ENCODE measurements at regions not wholly inside any gene's neighbourhood (a gene's known extent, or its start where the extent isn't known, plus 50 kb on each side); places are given as distances from the start of the nearest gene placed in this dataset.

GRCh38 chr2:4077017-4077416 is 373.6 kb downstream of the DCDC2C start:
- no peaks in the 10 kb centered on the region for H3K27me3 ChIP-seq (ENCODE audit: insufficient read depth, low read depth, severe bottlenecking)
- DNase-seq, result no peak
- no peak overlapping the region for H3K4me3 ChIP-seq (ENCODE audit: low read depth, low read length)
- peaks cover 2% of the 10 kb centered on the region for H3K9me3 ChIP-seq (ENCODE audit: severe bottlenecking)
- H3K36me3 ChIP-seq, result no peaks in the 10 kb centered on the region
- no peak for TF ChIP-seq CTCF (IDR thresholded peaks at IDR 0.05; ENCODE audit: low read depth, low read length)
- H3K27ac ChIP-seq, result no peak overlapping the region

- Histone ChIP-seq H3K27ac (no peak overlapping the region), H3K9me3 (ENCODE audit: severe bottlenecking) (no peaks in the 10 kb centered on the region), H3K36me3 (no peaks in the 10 kb centered on the region), H3K4me3 (ENCODE audit: low read depth, low read length) (no peak overlapping the region), H3K27me3 (ENCODE audit: insufficient read depth, low read depth, severe bottlenecking) (no peaks in the 10 kb centered on the region)
- TF ChIP-seq CTCF (IDR thresholded peaks at IDR 0.05; ENCODE audit: low read depth, low read length), result no peak
- DNase-seq, result no peak
Measured at GRCh38 chr2:4085186-4085585, 381.8 kb downstream of the DCDC2C start.

GRCh38 chr2:4090668-4091630 is 387.6 kb downstream of the DCDC2C start:
- DNase-seq, result no peak
- no peak overlapping the region for H3K4me3 ChIP-seq (ENCODE audit: low read depth, low read length)
- H3K27me3 ChIP-seq (ENCODE audit: insufficient read depth, low read depth, severe bottlenecking), result no peaks in the 10 kb centered on the region
- H3K27ac ChIP-seq, result no peak overlapping the region
- no peaks in the 10 kb centered on the region for H3K9me3 ChIP-seq (ENCODE audit: severe bottlenecking)
- TF ChIP-seq CTCF (IDR thresholded peaks at IDR 0.05; ENCODE audit: low read depth, low read length), result no peak
- H3K36me3 ChIP-seq, result no peaks in the 10 kb centered on the region

- Histone ChIP-seq H3K4me3 (ENCODE audit: low read depth, low read length) (no peak overlapping the region), H3K27ac (no peak overlapping the region), H3K9me3 (ENCODE audit: severe bottlenecking) (no peaks in the 10 kb centered on the region), H3K27me3 (ENCODE audit: insufficient read depth, low read depth, severe bottlenecking) (no peaks in the 10 kb centered on the region), H3K36me3 (no peaks in the 10 kb centered on the region)
- TF ChIP-seq CTCF (IDR thresholded peaks at IDR 0.05; ENCODE audit: low read depth, low read length), result no peak
- no peak for DNase-seq
Measured at GRCh38 chr2:4091869-4092268, 388.5 kb downstream of the DCDC2C start.

- DNase-seq, result no peak
- H3K27me3 ChIP-seq (ENCODE audit: insufficient read depth, low read depth, severe bottlenecking), result no peaks in the 10 kb centered on the region
- no peaks in the 10 kb centered on the region for H3K9me3 ChIP-seq (ENCODE audit: severe bottlenecking)
- H3K36me3 ChIP-seq, result no peaks in the 10 kb centered on the region
- no peak overlapping the region for H3K4me3 ChIP-seq (ENCODE audit: low read depth, low read length)
- TF ChIP-seq CTCF (IDR thresholded peaks at IDR 0.05; ENCODE audit: low read depth, low read length), result no peak
- H3K27ac ChIP-seq, result no peak overlapping the region
Measured at GRCh38 chr2:4094743-4095142, 391.4 kb downstream of the DCDC2C start.

All from WERI-Rb-1 (cell line).